HG03342 (cell line): ENCODE measurements at regions not wholly inside any gene's neighbourhood (a gene's known extent, or its start where the extent isn't known, plus 50 kb on each side); places are given as distances from the start of the nearest gene placed in this dataset.

ENCODE experiments used
- ATAC-seq: cut with Tn5 transposase; IDR thresholded peaks from one replicate; pipeline ENCODE4 v1.9.1; 2021; ENCODE audit warnings: mild to moderate bottlenecking, moderate library complexity; ENCODE audit not compliant: unreplicated experiment

GRCh38 chrX:10800796-10801195 lies 180.4 kb upstream of the MID1 start:
- no peak for ATAC-seq

- ATAC-seq = no peak
Observed at GRCh38 chrX:10811111-10811510, 190.7 kb upstream of the MID1 start.

- no peak for ATAC-seq
Observed at GRCh38 chrX:10813761-10814160, 193.4 kb upstream of the MID1 start.

- no peak for ATAC-seq
Observed at GRCh38 chrX:10818651-10819050, 198.3 kb upstream of the MID1 start.

- ATAC-seq = no peak
Observed at GRCh38 chrX:10819973-10820372, 199.6 kb upstream of the MID1 start.

GRCh38 chrX:10821293-10821692 lies 200.9 kb upstream of the MID1 start:
- peak; percentile 72 for ATAC-seq

GRCh38 chrX:10828036-10828435 lies 207.7 kb upstream of the MID1 start:
- ATAC-seq = no peak

GRCh38 chrX:10828640-10829039 lies 208.3 kb upstream of the MID1 start:
- ATAC-seq = no peak

- ATAC-seq = no peak
Observed at GRCh38 chrX:10831716-10832502, 211.5 kb upstream of the MID1 start.

GRCh38 chrX:10833299-10834169 lies 213.1 kb upstream of the MID1 start:
- ATAC-seq = no peak

- ATAC-seq = no peak
Observed at GRCh38 chrX:10841579-10841978, 221.2 kb upstream of the MID1 start.

GRCh38 chrX:10842646-10843045 lies 222.3 kb upstream of the MID1 start:
- ATAC-seq = no peak

- ATAC-seq = no peak
Observed at GRCh38 chrX:10847333-10847732, 226.9 kb upstream of the MID1 start.

GRCh38 chrX:10851809-10852208 lies 231.4 kb upstream of the MID1 start:
- ATAC-seq = no peak

- no peak for ATAC-seq
Observed at GRCh38 chrX:10854594-10854993, 234.2 kb upstream of the MID1 start.

- no peak for ATAC-seq
Observed at GRCh38 chrX:10855845-10856244, 235.5 kb upstream of the MID1 start.

GRCh38 chrX:10856797-10857196 lies 236.4 kb upstream of the MID1 start:
- no peak for ATAC-seq

GRCh38 chrX:10859353-10859752 lies 239.0 kb upstream of the MID1 start:
- no peak for ATAC-seq

GRCh38 chrX:10875995-10876394 lies 235.1 kb upstream of the HCCS start:
- peak; percentile 91 for ATAC-seq

- no peak for ATAC-seq
Observed at GRCh38 chrX:10882484-10882883, 228.6 kb upstream of the HCCS start.

- no peak for ATAC-seq
Observed at GRCh38 chrX:10884246-10884645, 226.9 kb upstream of the HCCS start.

GRCh38 chrX:10892621-10893225 lies 218.4 kb upstream of the HCCS start:
- ATAC-seq = no peak
